ENCODE measurements at regions not wholly inside any gene's neighbourhood (a gene's known extent, or its start where the extent isn't known, plus 50 kb on each side); places are given as distances from the start of the nearest gene placed in this dataset.

- H3K4me3 ChIP-seq (replicated peaks; ENCODE audit: insufficient read depth, low read length): no peak overlapping the region
- no peak overlapping the region for H3K27ac ChIP-seq (replicated peaks)
- TF ChIP-seq GABPA (IDR thresholded peaks at IDR 0.05; ENCODE audit: low read depth) (no peak), SPI1 (IDR thresholded peaks at IDR 0.05; ENCODE audit: borderline replicate concordance, low read depth) (no peak), REST (IDR thresholded peaks at IDR 0.05; ENCODE audit: insufficient replicate concordance, low read depth) (no peak), POLR2AphosphoS5 (IDR thresholded peaks at IDR 0.05; ENCODE audit: low read depth) (no peak), CTCF (IDR thresholded peaks at IDR 0.05; ENCODE audit: insufficient read depth, low read length) (peak; percentile 87)
- DNase-seq (ENCODE audit: low read depth in 1 of 2, low spot score in 1 of 2): peak in 1 of 2 experiments; percentile 14
- H3K27me3 ChIP-seq (ENCODE audit: insufficient read depth, poor library complexity, severe bottlenecking): no peaks in the 10 kb centered on the region
Measured at GRCh38 chr6:133817460-133818047, 71.4 kb upstream of the TCF21 start.

GRCh38 chr6:133818320-133818719 is 70.6 kb upstream of the TCF21 start:
- DNase-seq (ENCODE audit: low read depth in 1 of 2, low spot score in 1 of 2): no peak
- Histone ChIP-seq H3K4me3 (replicated peaks; ENCODE audit: insufficient read depth, low read length) (no peak overlapping the region), H3K27me3 (ENCODE audit: insufficient read depth, poor library complexity, severe bottlenecking) (no peaks in the 10 kb centered on the region), H3K27ac (replicated peaks) (no peak overlapping the region)
- TF ChIP-seq GABPA (IDR thresholded peaks at IDR 0.05; ENCODE audit: low read depth): no peak
- TF ChIP-seq REST (IDR thresholded peaks at IDR 0.05; ENCODE audit: insufficient replicate concordance, low read depth): no peak
- TF ChIP-seq POLR2AphosphoS5 (IDR thresholded peaks at IDR 0.05; ENCODE audit: low read depth): no peak

- no peak for TF ChIP-seq REST (IDR thresholded peaks at IDR 0.05; ENCODE audit: insufficient replicate concordance, low read depth)
- no peak for TF ChIP-seq POLR2AphosphoS5 (IDR thresholded peaks at IDR 0.05; ENCODE audit: low read depth)
- no peak for TF ChIP-seq SPI1 (IDR thresholded peaks at IDR 0.05; ENCODE audit: borderline replicate concordance, low read depth)
- no peak for TF ChIP-seq GABPA (IDR thresholded peaks at IDR 0.05; ENCODE audit: low read depth)
- TF ChIP-seq CTCF (IDR thresholded peaks at IDR 0.05; ENCODE audit: insufficient read depth, low read length): no peak
- Histone ChIP-seq H3K27ac (replicated peaks) (no peak overlapping the region), H3K4me3 (replicated peaks; ENCODE audit: insufficient read depth, low read length) (no peak overlapping the region), H3K27me3 (ENCODE audit: insufficient read depth, poor library complexity, severe bottlenecking) (no peaks in the 10 kb centered on the region)
- DNase-seq (ENCODE audit: low read depth in 1 of 2, low spot score in 1 of 2): no peak
Measured at GRCh38 chr6:133820208-133820607, 68.7 kb upstream of the TCF21 start.

All from HL-60 (cell line).